SK-N-MC (cell line): ENCODE measurements at regions not wholly inside any gene's neighbourhood (a gene's known extent, or its start where the extent isn't known, plus 50 kb on each side); places are given as distances from the start of the nearest gene placed in this dataset.

ENCODE experiments used
- EZH2 ChIP-seq: fragments of 200-600 bp; sonication (generic); IDR thresholded peaks from one replicate; pipeline ENCODE4 v1.6.1; 2017; ENCODE audit warnings: antibody characterized with exemption
- FOXP2 ChIP-seq: optimal IDR thresholded peaks from 2 replicates; pipeline ENCODE3; 2011; ENCODE audit warnings: mild to moderate bottlenecking, moderate library complexity; ENCODE audit not compliant: insufficient read depth; ENCODE audit errors: extremely low read length, control extremely low read depth
- POLR2AphosphoS5 ChIP-seq: IDR thresholded peaks from 2 replicates; pipeline ENCODE4 v1.6.1; 2012; ENCODE audit warnings: mild to moderate bottlenecking, low read depth, low read length, borderline replicate concordance

GRCh38 chr11:70882716-70883085 is 369.7 kb downstream of the SHANK2 start:
- TF ChIP-seq EZH2, result no peak
- TF ChIP-seq POLR2AphosphoS5, result no peak
- no peak for TF ChIP-seq FOXP2
